Stimulated activated CD8-positive, alpha-beta memory T cell treated with anti-CD3 and anti-CD28 coated beads, Interleukin-4, amount 100 ng/mL, for 24 hours (primary cell): ENCODE measurements at regions not wholly inside any gene's neighbourhood (a gene's known extent, or its start where the extent isn't known, plus 50 kb on each side); places are given as distances from the start of the nearest gene placed in this dataset.
A peak's percentile ranks its signal among the peaks of the same experiment; 100 is the strongest.

Experiments
- DNase-seq: peaks from one replicate; pipeline ENCODE4 v3.0.0-alpha.2; 2020; ENCODE audit warnings: low read depth

DNA sequence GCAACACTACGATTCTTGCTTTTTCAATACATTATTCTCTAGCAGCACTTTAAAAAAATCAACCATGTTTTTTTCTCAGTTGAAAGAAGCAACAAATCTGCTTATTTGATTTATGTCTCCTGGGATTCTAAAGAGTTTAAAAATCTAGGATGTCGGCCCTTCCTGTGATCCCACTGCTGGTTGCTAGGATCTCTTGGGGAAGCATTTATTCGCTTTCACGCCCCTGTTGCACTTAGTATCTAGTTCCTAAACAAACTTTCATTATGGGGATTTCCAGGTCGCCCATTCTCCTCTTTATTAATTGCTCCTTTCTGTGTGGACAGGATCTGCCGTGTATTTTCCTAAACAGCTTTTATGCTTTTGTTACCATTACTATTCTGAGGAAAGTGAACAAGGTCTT, 313.5 kb downstream of the AGTPBP1 start:
- DNase-seq = no peak

DNA sequence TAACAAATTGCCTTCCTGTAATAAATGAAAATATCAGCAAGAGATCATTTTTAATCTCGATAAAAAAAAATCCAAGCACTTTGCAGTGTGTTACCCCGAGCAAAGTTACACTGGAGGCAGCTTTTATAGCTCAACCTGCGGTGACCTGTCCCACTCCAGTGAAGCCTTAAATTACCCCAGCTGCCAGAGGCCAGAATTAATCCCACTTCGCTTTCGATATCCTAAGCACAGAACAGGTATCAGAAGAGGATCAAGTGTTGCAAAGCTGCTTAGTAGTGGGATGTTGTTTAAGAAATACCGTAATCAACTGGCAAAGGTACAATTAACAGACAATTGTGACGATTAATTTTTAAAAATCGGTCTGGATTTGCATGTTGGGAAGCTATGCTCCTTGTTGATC, 314.0 kb downstream of the AGTPBP1 start:
- no peak for DNase-seq

DNA sequence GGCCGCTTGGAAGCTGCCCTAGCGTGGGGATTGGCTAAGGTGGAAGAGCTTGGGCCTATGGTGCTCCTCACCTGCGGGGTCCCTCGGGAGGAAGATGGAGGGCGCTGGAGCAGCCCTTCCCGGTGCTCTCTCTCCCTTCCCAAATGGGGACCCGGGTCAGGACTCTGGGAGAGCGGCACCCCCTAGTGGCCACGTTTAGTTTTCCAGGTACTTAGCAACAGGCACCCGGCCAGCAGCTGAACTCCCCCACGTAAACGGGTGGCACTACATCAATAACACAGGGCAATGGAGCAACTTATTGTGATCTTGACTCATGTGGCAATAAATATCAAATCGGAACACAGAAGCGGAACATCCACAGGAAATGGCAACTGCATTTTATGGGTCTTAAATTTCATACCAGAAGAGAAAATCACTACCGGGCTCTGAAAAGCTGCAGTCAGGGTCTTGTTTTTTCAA, 316.6 kb downstream of the AGTPBP1 start:
- peak; percentile 24 for DNase-seq

DNA sequence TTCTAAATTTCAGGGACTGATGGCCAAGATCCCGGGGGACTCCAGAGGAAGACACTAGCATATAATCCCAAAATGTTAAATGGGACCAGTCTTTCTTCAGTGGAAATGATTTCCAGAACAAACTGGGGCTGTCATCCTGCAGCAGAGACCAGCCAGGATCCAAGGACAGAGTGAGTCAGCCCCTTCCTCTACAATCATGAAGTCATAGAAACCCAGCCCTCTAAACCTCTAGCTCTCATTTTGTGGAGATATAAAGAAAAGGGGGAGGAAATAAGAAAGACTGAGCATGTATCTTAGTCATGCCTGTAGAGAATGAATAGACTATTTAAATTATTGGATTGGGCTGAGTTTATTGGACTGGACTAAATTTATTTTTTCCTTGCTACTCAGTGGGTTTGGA, 318.3 kb downstream of the AGTPBP1 start:
- DNase-seq = no peak

DNA sequence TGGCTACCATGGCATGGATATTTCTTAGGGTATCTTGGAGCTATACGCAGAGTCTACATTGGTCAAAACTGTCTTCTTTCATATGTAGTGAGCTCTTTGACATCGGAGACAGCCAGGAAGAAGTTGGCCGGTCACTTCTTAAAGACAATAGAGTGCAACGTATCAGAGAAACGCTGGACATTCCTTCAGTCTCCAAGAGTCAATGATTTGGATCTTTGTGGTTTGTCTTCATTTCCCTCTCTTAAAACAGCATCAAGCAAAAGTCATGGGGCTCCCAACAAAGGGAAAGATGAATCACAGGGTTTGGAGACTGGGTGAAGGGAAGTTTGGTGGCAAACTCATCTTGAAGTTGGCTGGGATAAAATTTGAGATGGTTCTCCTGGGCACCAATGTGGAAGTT, 320.1 kb downstream of the AGTPBP1 start:
- DNase-seq = no peak

DNA sequence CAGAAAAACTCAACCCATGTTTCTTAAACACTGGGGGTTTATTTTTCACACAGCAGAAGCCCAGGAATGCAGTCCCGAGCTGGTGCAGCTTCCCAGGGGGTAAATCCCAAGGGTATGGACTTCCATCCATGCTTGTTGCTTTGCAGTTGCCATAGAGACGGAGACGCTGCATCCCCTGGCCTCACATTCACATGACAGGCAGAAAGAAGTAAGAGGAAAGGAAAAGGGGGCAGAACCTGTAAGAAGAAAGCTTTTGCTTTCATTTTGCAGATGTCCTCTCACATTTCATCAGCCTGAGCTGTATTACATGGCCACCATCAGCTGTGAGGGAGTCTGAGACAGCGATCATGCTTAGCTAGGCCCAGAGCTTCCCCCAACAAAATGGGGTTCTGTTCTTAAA, 321.0 kb downstream of the AGTPBP1 start:
- DNase-seq = no peak

DNA sequence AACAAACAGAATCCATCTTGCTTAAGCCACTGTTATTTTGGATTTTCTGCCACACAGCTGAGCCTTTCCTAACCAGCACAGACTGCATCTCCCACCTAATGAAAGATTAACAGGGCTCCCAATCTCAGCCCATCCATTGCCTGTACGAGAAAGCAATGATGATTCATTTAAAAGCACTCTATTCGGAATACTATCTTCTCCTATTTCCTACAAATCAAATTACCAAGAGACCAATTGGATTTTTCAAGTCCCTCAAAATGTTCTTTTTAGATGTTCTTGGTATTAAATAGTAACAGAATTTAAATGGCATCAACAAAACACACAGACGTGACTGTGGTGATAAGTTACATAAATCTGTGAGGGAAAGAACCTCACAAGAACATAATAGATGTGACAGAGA, 324.1 kb downstream of the AGTPBP1 start:
- DNase-seq = no peak

DNA sequence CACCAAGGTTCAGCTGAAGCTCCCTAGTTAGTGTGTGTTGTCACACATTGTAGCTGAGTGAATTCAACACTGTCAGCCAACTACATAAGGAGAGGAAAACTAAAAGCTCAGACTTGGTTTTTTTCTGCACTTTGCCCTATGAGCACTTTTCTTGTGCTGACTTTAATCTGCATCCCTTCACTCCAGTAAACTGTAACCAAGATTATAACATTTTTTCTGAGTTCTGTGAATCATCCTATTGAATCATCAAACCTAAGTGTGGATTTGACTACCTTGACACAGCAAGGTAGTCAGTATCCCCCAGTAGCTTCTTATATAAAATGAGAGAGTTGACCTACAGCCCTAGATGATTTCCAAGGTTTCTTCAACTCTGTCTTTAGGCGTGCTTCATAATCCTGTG, 325.0 kb downstream of the AGTPBP1 start:
- DNase-seq = no peak

DNA sequence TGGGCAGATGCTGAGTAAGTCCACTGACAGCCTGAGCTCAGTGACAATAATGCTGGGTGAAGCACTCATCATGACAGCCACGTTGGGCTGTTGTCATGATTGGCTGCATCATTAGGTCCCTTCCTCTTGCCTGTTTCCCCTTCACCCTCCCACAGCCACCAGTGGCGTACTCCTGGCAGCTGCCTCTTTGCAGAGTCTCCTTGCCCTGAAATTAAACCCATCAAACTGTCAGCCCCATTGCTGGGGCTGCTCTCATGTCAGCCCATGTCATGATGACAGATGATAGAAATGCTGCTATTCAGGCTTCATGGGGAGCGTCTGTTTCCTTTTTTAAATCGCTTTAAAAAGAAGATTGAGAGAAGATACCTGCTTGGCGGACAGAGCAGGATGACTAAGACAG, 327.4 kb downstream of the AGTPBP1 start:
- no peak for DNase-seq

DNA sequence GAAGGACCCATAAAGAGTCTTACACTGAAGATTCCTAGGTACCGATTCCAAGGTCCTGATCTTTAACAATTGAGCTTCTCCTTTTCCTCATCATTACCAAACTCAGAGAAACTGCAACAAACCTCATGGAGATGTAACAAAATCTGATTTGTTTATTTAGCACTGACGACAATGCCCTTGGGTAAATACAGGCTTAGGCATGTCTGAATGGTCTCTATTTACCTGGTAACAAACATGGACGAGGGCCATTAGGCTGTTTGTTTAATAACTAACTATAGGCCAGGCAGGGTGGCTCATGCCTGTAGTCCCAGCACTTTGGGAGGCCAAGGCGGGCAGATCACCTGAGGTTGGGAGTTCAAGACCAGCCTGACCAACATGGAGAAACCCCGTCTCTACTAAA, 333.3 kb downstream of the AGTPBP1 start:
- no peak for DNase-seq

DNA sequence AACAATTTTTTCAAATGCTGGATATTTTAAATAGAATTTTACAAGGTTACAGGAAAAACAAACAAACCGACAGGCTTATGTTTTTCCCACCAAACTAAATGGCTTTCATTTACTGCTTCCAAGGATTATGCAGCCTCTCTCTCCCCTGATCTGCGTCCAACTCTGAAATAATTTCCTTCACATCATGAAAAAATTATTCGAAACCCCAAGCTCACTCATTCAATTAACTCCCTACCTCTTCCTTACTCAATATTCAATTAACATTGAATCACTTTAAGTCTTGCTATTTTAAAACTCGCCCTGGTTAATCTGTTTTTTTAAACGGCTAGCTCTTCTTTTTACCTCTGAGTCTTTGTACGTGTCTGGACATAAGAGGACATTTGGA, 336.2 kb downstream of the AGTPBP1 start:
- DNase-seq = no peak

DNA sequence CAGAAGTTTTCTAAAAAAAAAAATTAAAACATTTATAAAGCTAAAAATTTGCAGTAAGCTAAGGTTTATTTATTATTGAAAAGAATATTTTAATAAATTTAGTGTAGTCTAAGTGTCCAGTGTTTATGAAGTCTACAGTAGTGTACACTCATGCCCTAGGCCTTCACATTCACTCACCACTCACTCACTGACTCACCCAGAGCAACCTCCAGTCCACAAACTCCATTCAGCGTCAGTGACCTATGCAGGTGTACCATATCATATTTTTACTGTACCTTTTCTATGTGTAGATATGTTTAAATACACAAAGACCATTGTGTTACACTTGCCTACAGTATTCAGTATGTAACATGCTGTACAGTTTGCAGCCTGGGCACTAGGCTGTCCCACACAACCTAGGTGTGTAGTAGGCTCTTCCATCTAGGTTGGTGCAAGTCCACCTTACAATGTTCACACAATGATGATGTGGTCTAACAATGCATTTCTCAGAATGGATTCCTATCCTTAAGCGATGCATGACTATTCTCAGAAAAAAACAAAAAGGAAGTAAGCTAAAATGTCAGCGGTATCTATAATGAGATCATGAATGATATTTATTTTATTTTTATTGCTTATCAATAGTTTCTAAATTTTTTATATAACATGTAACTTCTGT, 336.7 kb downstream of the AGTPBP1 start:
- no peak for DNase-seq

DNA sequence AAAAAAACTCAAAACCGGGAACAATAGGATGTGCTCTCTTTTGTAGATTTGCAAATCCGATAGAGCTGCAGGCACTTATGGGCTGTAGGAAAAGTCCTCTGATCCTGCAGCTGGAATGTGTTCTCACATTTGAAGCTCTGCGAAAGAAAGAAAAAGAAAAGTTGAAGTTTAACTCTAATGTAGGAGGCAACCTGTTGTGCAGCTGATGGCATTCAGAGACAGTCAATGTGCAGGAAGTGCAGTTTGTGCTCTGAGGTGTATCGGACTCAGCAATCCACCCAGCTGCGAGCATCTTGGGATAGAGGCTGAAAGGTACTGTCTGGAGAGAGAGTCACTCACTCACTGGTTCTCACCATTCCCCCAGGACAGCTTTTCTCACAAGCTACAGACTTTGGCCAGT, 339.2 kb downstream of the AGTPBP1 start:
- DNase-seq = no peak

DNA sequence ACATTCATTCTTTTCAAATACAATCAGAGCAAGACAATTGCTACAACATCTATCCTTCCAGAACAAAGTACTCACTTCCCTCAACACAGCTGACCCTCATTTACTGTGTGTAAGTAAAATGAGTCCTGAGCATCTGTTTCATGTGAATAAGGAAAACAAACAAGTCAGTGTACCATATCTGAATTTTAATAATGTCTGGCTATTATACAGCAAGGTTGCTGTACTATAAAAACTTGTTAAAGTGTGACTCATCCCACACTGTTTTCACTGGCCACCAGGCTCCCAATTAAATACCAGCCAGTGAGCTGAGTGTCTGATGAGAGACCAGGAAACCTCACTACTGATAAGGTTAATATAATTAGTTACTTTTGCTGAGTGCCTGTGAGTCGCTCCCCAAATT, 339.8 kb downstream of the AGTPBP1 start:
- DNase-seq = no peak

DNA sequence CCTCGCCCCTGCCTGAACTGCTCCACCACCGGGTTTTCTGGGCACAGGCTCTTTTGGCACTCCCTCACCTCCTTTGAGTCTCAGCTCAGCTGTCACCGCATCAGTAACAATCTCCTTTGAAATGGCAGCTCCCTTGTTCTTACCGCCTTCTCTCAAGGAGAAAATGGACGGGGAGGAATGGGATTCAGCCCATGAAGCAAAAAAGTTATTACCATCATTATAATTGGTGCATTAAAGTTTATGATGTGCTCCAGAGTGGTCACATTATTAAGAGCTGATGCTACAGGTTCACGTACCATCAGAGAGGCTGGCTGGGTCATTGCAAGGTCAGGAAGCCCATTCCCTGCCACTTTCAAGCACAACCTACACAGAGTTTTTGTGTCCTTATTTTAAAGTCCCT, 344.7 kb downstream of the AGTPBP1 start:
- DNase-seq = no peak

DNA sequence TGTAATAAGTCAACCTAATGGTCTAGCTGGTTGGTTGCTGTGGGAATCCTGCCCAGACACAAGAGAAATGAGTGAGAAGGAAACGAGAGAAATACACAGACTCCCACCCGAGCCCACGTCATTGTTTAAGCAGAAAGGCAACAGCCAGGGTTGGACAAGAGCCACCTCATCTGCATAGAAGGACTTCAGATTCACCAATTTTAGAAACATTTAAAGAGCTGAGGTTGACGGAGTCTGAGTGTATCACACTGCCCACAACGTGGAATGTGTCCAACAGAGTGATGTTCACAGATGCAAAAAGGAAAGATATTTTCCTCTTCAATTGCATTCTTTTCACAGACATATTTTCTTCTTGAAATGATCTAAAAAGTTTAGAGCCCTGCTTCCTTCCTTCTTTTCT, 349.5 kb downstream of the AGTPBP1 start:
- DNase-seq = no peak

DNA sequence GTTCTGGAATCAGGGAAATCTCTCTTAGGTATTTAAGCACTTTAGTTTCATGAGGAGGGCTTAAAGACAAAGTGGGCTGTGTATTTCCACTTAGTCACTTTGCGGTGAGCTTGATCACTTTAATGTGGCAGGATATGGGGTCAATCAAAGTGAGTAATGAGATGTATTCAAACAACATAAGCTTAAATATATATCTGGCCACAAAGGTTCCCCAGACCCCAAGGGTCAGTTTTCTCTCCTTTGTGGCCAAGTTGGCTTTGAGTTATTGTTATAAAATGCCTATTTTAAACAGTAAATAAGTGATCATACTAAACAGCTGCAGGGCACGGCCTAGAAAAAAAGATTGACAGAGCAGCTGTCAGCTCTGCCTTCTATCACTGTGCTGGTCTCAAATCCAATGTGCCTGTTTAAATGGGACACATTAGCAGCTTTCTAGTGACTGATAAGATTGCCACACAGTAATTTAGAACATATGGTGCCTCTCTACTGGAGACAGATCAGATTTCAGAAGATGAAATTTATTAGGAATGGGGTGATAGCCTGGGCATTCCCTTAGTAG, 363.9 kb downstream of the AGTPBP1 start:
- DNase-seq = no peak

DNA sequence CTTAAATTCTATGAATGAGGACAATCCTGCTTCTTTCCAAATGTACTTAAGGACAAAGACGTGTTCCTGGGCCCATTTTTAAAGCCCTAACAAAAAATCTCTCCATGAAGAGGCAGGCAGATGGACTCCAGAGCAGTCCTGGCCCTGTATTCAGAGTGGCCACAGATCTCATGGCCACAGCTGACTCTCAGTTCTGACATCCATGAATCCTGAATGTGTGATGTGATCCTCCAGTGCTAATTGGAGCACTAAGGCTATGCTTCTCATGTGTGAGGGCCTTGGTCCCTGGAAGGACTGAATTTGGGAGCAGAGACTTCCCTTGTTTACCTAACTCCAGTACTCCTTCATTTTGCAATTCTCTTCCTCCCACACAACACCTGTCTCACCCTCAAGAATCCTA, 373.0 kb downstream of the AGTPBP1 start:
- DNase-seq = no peak

DNA sequence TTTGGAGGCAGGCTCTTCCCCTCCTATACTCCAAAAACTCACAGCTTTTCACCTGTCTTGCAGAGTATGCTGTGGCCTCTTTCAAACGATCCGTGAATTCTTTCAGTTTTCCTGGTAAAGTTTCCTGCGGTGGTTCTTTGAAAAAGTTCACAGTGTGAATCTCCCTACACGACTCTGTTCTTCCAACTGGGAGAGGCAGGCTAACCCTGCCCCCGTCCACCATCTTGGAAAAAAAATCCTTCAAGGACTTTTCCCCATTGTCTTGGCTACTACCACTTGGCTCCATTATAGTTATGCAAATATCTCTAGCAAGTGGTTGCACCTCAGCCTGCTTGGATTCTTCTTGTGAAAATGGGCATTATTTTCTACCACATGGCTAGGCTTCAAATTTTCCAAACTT, 382.6 kb downstream of the AGTPBP1 start:
- no peak for DNase-seq

DNA sequence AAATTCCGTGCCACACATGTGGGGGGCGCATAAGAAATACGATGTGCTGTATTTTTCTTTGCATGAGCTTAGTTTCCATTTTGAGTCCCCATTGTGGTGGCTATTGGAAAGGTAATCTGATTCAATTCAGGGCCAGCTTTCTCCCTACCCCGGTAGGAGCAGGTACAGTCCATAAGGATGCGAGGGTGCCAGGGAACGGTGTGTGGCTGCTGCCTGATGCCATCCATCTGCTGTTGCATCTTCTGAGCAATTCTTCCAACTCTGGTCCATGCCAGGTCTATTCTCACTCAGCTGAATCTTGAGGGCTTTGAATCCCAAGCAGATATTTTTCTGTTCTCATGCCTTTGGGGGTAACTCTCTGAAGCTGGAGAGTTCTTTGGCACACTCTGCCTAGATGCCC, 392.7 kb downstream of the AGTPBP1 start:
- no peak for DNase-seq

DNA sequence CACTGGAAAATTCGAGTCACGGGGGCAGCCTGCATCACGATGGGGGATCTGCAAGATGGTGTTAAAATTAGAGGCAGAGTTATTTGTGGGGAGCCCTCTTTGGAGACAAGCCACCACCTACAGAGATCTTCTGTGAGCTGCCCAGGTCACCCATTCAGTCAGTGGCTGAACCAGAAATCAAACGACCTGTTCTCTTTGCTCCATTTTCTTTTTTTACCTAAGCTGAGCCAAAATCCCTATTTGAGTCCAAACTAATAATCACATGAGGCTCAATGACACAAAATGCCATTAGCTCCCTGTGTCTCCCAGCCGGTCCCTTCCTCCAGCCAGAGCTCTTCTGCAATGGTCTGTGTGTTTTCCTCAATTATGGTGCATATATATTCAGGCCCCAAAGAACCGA, 394.2 kb downstream of the AGTPBP1 start:
- DNase-seq = no peak

DNA sequence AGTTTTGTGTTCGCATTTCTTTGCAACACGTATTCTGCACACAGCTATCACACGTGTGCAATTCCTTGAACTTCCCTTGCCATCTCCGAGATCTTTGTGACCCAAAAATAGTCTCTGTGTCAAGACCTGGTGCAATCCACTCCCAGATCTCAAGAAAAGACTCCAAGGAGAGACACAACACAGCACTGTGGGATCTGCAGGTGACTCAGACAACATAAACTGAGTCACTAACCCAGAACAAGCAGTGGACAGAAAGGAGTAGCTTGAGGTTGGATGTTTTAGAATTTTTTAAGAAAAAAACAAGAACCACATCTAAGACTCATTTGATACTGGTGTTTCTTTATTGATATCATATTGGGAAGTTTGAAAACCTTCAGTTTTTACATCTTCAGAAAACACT, 396.9 kb downstream of the AGTPBP1 start:
- DNase-seq = no peak

DNA sequence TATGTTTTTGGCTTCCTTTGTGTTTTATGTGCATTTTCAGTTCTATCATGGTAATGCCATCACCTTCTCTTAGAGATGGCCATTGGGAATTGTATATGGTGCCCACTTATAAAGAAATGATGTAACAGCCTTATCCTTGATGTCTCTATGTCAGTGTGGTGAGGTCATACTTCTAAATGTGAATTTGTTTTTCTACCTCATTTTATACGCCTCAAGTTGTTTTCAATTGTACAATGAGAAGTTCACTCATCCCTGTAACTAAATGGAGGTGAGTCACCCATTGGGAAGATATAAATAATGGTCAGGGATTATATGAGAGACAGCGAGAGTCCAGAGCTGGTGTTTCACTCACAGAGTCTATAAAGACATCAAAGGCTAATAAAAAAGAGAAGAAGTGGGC, 402.4 kb downstream of the AGTPBP1 start:
- DNase-seq = no peak

DNA sequence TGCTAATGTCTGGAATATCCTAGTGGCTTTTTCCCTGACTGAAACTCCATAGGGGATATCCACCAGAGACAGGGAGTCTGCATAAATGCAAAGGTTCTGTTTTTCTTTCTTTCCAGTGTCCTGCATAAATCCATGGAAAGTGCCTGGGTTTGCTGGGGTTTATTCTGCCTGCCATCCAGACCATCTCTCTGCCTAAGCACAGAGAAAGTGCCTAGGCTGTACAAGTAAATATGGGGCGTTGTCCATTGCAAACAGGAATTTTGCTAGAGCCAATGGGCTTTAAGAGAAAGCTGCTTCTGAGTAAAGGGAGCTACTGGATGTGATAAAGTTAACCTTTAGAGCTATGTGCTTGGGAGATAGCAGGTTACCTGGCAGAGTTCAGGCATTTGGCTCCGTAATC, 407.5 kb downstream of the AGTPBP1 start:
- no peak for DNase-seq

DNA sequence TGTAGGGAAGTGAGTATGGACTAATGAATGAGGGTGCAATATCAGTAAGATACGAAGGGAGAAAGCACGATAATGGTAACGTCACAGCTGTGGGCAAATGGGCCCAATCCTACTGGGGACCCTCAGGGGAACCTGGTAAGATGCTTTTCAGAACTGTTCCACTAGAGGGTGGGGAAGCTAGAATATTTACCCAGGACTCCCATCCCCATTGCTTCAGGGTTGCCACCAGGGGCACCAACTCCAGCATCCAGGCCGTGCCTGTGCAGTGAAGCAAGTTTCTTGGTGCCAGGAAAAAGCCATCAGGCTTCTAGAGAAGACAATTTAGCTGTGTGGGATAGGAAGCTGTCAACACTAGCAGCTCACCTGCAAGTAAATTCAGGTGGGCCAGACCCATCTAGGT, 409.3 kb downstream of the AGTPBP1 start:
- DNase-seq = no peak
